Stomach (tissue), 8 donors: ENCODE measurements at regions not wholly inside any gene's neighbourhood (a gene's known extent, or its start where the extent isn't known, plus 50 kb on each side); places are given as distances from the start of the nearest gene placed in this dataset.

Experiments
- DNase-seq, 2 donors: peaks; one replicate each; pipeline versions ENCODE4 v3.0.0 to v3.0.0-alpha.2; 2013 to 2019
- H3K27ac ChIP-seq, 5 donors: fragments of 200-600 bp in 4 of 5; sonication (generic) in 4 of 5; one replicate each; pipeline ENCODE4 v1.5.1; 2013 to 2019; ENCODE audit warnings: mild to moderate bottlenecking in 1 of 5, moderate library complexity in 1 of 5
- H3K27me3 ChIP-seq, 3 donors: fragments of 200-600 bp; sonication (generic); one replicate each; pipeline ENCODE4 v1.5.1; 2017 to 2019; ENCODE audit warnings: mixed run types in 1 of 3
- H3K36me3 ChIP-seq, 4 donors: fragments of 200-600 bp; sonication (generic); 1 replicate in 3 of 4; 2 replicates in 1 of 4; pipeline ENCODE4 v1.5.1; 2016 to 2019
- H3K4me1 ChIP-seq, 4 donors: fragments of 200-600 bp; sonication (generic); one replicate each; pipeline ENCODE4 v1.5.1; 2016 to 2019
- H3K4me3 ChIP-seq, 4 donors: fragments of 200-600 bp; sonication (generic) in 3 of 4; one replicate each; pipeline ENCODE4 v1.5.1; 2016 to 2019; ENCODE audit warnings: mild to moderate bottlenecking in 1 of 4
- H3K9me3 ChIP-seq, 4 donors: fragments of 200-600 bp; sonication (generic); one replicate each; pipeline ENCODE4 v1.5.1; 2016 to 2019
- EP300 ChIP-seq: sonication (generic); formaldehyde crosslinking; IDR thresholded peaks from one replicate; pipeline ENCODE4 v1.6.1; 2017; ENCODE audit warnings: antibody characterized with exemption
- POLR2A ChIP-seq, 4 donors: fragments of 450-650 bp; IDR thresholded peaks; one replicate each; pipeline ENCODE4 v1.6.1; 2016; ENCODE audit warnings: antibody characterized with exemption in 4 of 4, control low read depth in 2 of 4, mild to moderate bottlenecking in 1 of 4, moderate library complexity in 1 of 4
- POLR2AphosphoS5 ChIP-seq, 3 donors: sonication (generic); formaldehyde crosslinking; IDR thresholded peaks; one replicate each; pipeline ENCODE4 v1.6.1; 2016; ENCODE audit warnings: antibody characterized with exemption in 3 of 3
- WGBS, 5 donors: extraction: QIAGEN DNeasy Blood & Tissue Kit in 3 of 5; methylation state at CpG; one replicate each; pipeline versions ENCODE4 v1.1.5 to v1.1.7; 2013 to 2018; 5-methylcytosine and 5-hydroxymethylcytosine counted together
- intact Hi-C: fragments of 100-400 bp; cut with DNase I; formaldehyde crosslinking; loops from one replicate; pipeline ENCODE4 v1.15.1; 2023; ENCODE audit warnings: low total_unique reads
- TF ChIP-seq, protein P1 (sequence below), 7 experiments: fragments of 450-650 bp in 4 of 7; fragments of 200-600 bp in 3 of 7; sonication (generic) in 3 of 7; IDR thresholded peaks; one replicate each; pipeline ENCODE4 v1.5.1; 2016 to 2019; ENCODE audit warnings: antibody characterized with exemption in 7 of 7, control low read depth in 2 of 7, mild to moderate bottlenecking in 1 of 7
- donor health status: healthy with polysubstance abuse.
- donor health status: Bipolar disorder and iron deficiency.
- donor health status: healthy.

DNA sequence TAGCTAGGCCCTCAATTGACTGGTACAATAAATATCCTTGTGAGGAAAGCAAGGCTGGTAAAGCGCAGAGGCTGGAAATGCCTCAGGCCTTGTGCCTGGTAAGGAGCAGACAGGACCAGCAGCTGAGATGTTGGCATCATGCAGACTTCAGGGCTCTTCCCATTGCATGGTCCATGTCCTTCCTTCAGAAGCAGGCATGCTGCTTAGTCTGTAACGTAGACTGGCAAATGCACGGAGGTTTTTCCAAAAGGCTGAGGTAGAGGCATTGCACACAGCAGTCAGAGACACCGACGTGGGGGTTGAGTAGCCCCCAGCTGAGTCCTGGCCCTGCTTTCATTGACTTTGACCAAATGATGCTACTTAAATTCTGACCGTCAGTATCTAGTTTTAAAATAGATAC, 87.1 kb downstream of the ADRB2 start:
- Histone ChIP-seq H3K36me3 (no peaks in the 10 kb centered on the region), H3K4me3 (no peak overlapping the region), H3K9me3 (no peaks in the 10 kb centered on the region), H3K27me3 (no peaks in the 10 kb centered on the region), H3K27ac (peak overlapping the region; percentile 18 to 81 (median 58)), H3K4me1 (peaks cover 22 to 88% (median 49%) of the 10 kb centered on the region in 4 donors)
- 76 to 82% (median 79%) methylated on average over 5 to 6 of the region's 6 CpGs for WGBS, 5 donors
- intact Hi-C loops: no loop called here
- DNase-seq: no peak
- TF ChIP-seq EP300: no peak
- no peak for TF ChIP-seq POLR2A (IDR thresholded peaks at IDR 0.05)
- TF ChIP-seq POLR2AphosphoS5 (IDR thresholded peaks at IDR 0.05): no peak
- TF ChIP-seq, protein P1, sequence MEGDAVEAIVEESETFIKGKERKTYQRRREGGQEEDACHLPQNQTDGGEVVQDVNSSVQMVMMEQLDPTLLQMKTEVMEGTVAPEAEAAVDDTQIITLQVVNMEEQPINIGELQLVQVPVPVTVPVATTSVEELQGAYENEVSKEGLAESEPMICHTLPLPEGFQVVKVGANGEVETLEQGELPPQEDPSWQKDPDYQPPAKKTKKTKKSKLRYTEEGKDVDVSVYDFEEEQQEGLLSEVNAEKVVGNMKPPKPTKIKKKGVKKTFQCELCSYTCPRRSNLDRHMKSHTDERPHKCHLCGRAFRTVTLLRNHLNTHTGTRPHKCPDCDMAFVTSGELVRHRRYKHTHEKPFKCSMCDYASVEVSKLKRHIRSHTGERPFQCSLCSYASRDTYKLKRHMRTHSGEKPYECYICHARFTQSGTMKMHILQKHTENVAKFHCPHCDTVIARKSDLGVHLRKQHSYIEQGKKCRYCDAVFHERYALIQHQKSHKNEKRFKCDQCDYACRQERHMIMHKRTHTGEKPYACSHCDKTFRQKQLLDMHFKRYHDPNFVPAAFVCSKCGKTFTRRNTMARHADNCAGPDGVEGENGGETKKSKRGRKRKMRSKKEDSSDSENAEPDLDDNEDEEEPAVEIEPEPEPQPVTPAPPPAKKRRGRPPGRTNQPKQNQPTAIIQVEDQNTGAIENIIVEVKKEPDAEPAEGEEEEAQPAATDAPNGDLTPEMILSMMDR (IDR thresholded peaks at IDR 0.05): no peak

DNA sequence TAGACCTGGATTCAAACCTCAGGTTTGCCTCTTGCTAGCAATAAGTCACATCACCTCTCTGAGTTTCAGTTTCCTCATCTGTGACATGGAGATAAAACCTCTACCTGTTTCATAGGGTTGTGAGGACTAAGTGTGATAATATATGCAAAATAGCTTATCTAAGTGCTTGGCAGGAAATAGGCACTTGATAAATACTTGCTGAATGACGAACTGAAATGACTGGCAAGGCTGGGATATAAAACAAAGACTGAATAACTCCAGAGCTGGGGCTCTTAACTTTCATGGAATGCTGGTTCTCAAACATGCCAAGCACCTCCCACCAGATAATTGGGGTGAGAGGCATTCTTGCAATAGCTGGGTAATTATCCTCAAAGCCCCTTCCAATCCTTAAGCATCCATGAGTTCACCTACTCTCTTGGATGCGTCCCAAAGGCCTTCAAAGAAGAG, 87.6 kb downstream of the ADRB2 start:
- no peaks in the 10 kb centered on the region for H3K36me3 ChIP-seq
- 49 to 61% (median 57%) methylated on average over 2 of the region's 2 CpGs for WGBS, 5 donors
- no peak overlapping the region for H3K4me3 ChIP-seq
- no peak for DNase-seq
- intact Hi-C loops: no loop called here
- no peaks in the 10 kb centered on the region for H3K9me3 ChIP-seq
- H3K27ac ChIP-seq: peak overlapping the region; percentile 36 to 81 (median 59)
- peaks cover 20 to 83% (median 44%) of the 10 kb centered on the region in 4 donors for H3K4me1 ChIP-seq
- TF ChIP-seq EP300: no peak
- TF ChIP-seq POLR2AphosphoS5 (IDR thresholded peaks at IDR 0.05): peak in 2 of 3 donors; percentile 61 to 83
- no peak for TF ChIP-seq POLR2A (IDR thresholded peaks at IDR 0.05)
- TF ChIP-seq, protein P1 (IDR thresholded peaks at IDR 0.05): no peak
- no peaks in the 10 kb centered on the region for H3K27me3 ChIP-seq

- peaks cover 11 to 70% (median 36%) of the 10 kb centered on the region in 4 donors for H3K4me1 ChIP-seq
- TF ChIP-seq POLR2A (IDR thresholded peaks at IDR 0.05) (no peak), POLR2AphosphoS5 (IDR thresholded peaks at IDR 0.05) (no peak), EP300 (no peak)
- TF ChIP-seq, protein P1 (IDR thresholded peaks at IDR 0.05): no peak
- no peaks in the 10 kb centered on the region for H3K9me3 ChIP-seq
- no peak overlapping the region for H3K4me3 ChIP-seq
- 55 to 74% (median 61%) methylated on average over 7 of the region's 7 CpGs for WGBS, 5 donors
- intact Hi-C loops: no loop called here
- peak overlapping the region; percentile 13 to 81 (median 54) for H3K27ac ChIP-seq
- DNase-seq: no peak
- no peaks in the 10 kb centered on the region for H3K27me3 ChIP-seq
- H3K36me3 ChIP-seq: no peaks in the 10 kb centered on the region
Measured at GRCh38 chr5:148915224-148915817, 88.9 kb downstream of the ADRB2 start.

GRCh38 chr5:148920646-148921288, 94.4 kb downstream of the ADRB2 start:
- Histone ChIP-seq H3K4me3 (no peak overlapping the region), H3K9me3 (no peaks in the 10 kb centered on the region), H3K27ac (no peak overlapping the region), H3K4me1 (peaks cover 0 to 37% (median 4%) of the 10 kb centered on the region in 4 donors), H3K27me3 (no peaks in the 10 kb centered on the region), H3K36me3 (no peaks in the 10 kb centered on the region)
- no peak for DNase-seq
- WGBS, 5 donors: 56 to 80% (median 59%) methylated on average over 2 of the region's 2 CpGs
- intact Hi-C loops: no loop called here
- TF ChIP-seq, protein P1 (IDR thresholded peaks at IDR 0.05): no peak
- TF ChIP-seq POLR2A (IDR thresholded peaks at IDR 0.05): no peak
- TF ChIP-seq POLR2AphosphoS5 (IDR thresholded peaks at IDR 0.05): no peak
- no peak for TF ChIP-seq EP300
